Hepatocyte (in vitro differentiated cells): ENCODE measurements at regions not wholly inside any gene's neighbourhood (a gene's known extent, or its start where the extent isn't known, plus 50 kb on each side); places are given as distances from the start of the nearest gene placed in this dataset.
"Not testable (repeated sequence)": the region's sequence is repeated elsewhere in the genome, so short reads cannot be mapped to it uniquely, and the experiment has no call there.

ENCODE experiments used
- DNase-seq: peaks from one replicate; pipeline ENCODE4 v3.0.0-alpha.2; 2016; ENCODE audit warnings: low spot score
- H2AFZ ChIP-seq: fragments of 200-600 bp; sonication (generic); 2 replicates; pipeline ENCODE4 v1.6.0; 2016; ENCODE audit warnings: antibody characterized with exemption, mild to moderate bottlenecking
- H3K27ac ChIP-seq: fragments of 200-600 bp; sonication (generic); 2 replicates; pipeline ENCODE4 v1.5.1; 2016; ENCODE audit warnings: mild to moderate bottlenecking
- H3K27me3 ChIP-seq: fragments of 200-600 bp; sonication (generic); 2 replicates; pipeline ENCODE4 v1.6.1; 2016
- H3K36me3 ChIP-seq: fragments of 200-600 bp; sonication (generic); replicated peaks from 2 replicates; pipeline ENCODE4 v1.5.1; 2016; ENCODE audit warnings: low read depth; ENCODE audit not compliant: insufficient read depth
- H3K4me1 ChIP-seq: fragments of 200-600 bp; sonication (generic); 2 replicates; pipeline ENCODE4 v1.5.1; 2016; ENCODE audit warnings: mild to moderate bottlenecking, moderate library complexity; ENCODE audit not compliant: insufficient read depth
- H3K4me2 ChIP-seq: fragments of 200-600 bp; sonication (generic); 2 replicates; pipeline ENCODE4 v1.6.0; 2016
- H3K4me3 ChIP-seq: fragments of 200-600 bp; sonication (generic); 2 replicates; pipeline ENCODE4 v1.5.1; 2016; ENCODE audit warnings: mild to moderate bottlenecking
- H3K79me2 ChIP-seq: fragments of 200-600 bp; sonication (generic); 2 replicates; pipeline ENCODE4 v1.6.0; 2017; ENCODE audit warnings: mild to moderate bottlenecking
- H3K9me2 ChIP-seq: fragments of 200-600 bp; sonication (generic); replicated peaks from 2 replicates; pipeline ENCODE4 v1.6.0; 2017; ENCODE audit warnings: mild to moderate bottlenecking; ENCODE audit not compliant: insufficient read depth
- H3K9me3 ChIP-seq: fragments of 200-600 bp; sonication (generic); 2 replicates; pipeline ENCODE4 v1.5.1; 2016; ENCODE audit warnings: low read depth, mild to moderate bottlenecking
- H4K20me1 ChIP-seq: fragments of 200-600 bp; sonication (generic); 2 replicates; pipeline ENCODE4 v1.6.0; 2016; ENCODE audit warnings: mild to moderate bottlenecking; ENCODE audit not compliant: insufficient read depth, poor library complexity, severe bottlenecking
- CTCF ChIP-seq: fragments of 200-600 bp; sonication (generic); IDR thresholded peaks from 2 replicates; pipeline ENCODE4 v1.5.1; 2016; ENCODE audit warnings: antibody characterized with exemption, mild to moderate bottlenecking; ENCODE audit not compliant: poor library complexity
- EZH2 ChIP-seq: fragments of 200-600 bp; sonication (generic); IDR thresholded peaks from 2 replicates; pipeline ENCODE4 v1.6.1; 2016; ENCODE audit warnings: antibody characterized with exemption, mild to moderate bottlenecking, borderline replicate concordance
- EZH2phosphoT487 ChIP-seq: fragments of 200-600 bp; sonication (generic); IDR thresholded peaks from one replicate; pipeline ENCODE4 v1.6.1; 2018; ENCODE audit warnings: antibody characterized with exemption, mild to moderate bottlenecking, low read depth, moderate library complexity; ENCODE audit not compliant: unreplicated experiment, severe bottlenecking
- WGBS: methylation state at CpG from one replicate; pipeline ENCODE4 v1.1.6; 2016; ENCODE audit warnings: low lambda C conversion rate; ENCODE audit errors: missing lambda C conversion rate; 5-methylcytosine and 5-hydroxymethylcytosine counted together

- Histone ChIP-seq H3K27ac (no peak overlapping the region), H3K79me2 (peaks cover 79% of the 10 kb centered on the region), H3K4me2 (no peak overlapping the region), H3K4me1 (peaks cover 19% of the 10 kb centered on the region), H3K9me2 (no peaks in the 10 kb centered on the region), H2AFZ (no peak overlapping the region), H3K27me3 (no peaks in the 10 kb centered on the region), H3K9me3 (no peaks in the 10 kb centered on the region), H3K36me3 (no peaks in the 10 kb centered on the region), H3K4me3 (no peak overlapping the region), H4K20me1 (no peaks in the 10 kb centered on the region)
- TF ChIP-seq EZH2phosphoT487 (no peak), CTCF (no peak), EZH2 (no peak)
- no peak for DNase-seq
- 88% methylated on average over 7 of the region's 7 CpGs for WGBS
These were observed 119.0 kb upstream of the DMRT1 start for GRCh38 chr9:722388-722980.

- not testable (repeated sequence) for DNase-seq, H3K36me3 ChIP-seq, H4K20me1 ChIP-seq, H3K4me2 ChIP-seq, H3K4me3 ChIP-seq, H3K27ac ChIP-seq, H3K9me3 ChIP-seq, H3K27me3 ChIP-seq, H3K9me2 ChIP-seq, H2AFZ ChIP-seq
- Histone ChIP-seq H3K79me2 (peaks cover 67% of the 10 kb centered on the region), H3K4me1 (peaks cover 15% of the 10 kb centered on the region)
- 91% methylated on average over 14 of the region's 14 CpGs for WGBS
These were observed 117.0 kb upstream of the DMRT1 start for GRCh38 chr9:724461-724860.

- Histone ChIP-seq H3K9me3 (no peaks in the 10 kb centered on the region), H3K27ac (no peak overlapping the region), H4K20me1 (no peaks in the 10 kb centered on the region), H3K4me1 (peaks cover under 1% of the 10 kb centered on the region), H3K9me2 (no peaks in the 10 kb centered on the region), H2AFZ (no peak overlapping the region), H3K27me3 (no peaks in the 10 kb centered on the region), H3K4me2 (no peak overlapping the region), H3K4me3 (no peak overlapping the region), H3K79me2 (peaks cover 53% of the 10 kb centered on the region), H3K36me3 (no peaks in the 10 kb centered on the region)
- no peak for TF ChIP-seq EZH2phosphoT487
- no peak for TF ChIP-seq EZH2
- no peak for TF ChIP-seq CTCF
- no peak for DNase-seq
- WGBS: 88% methylated on average over 4 of the region's 4 CpGs
These were observed 115.5 kb upstream of the DMRT1 start for GRCh38 chr9:726005-726404.

GRCh38 chr9:727767-728166 lies 113.7 kb upstream of the DMRT1 start:
- Histone ChIP-seq H3K27me3 (no peaks in the 10 kb centered on the region), H2AFZ (no peak overlapping the region), H3K36me3 (no peaks in the 10 kb centered on the region), H3K4me1 (no peaks in the 10 kb centered on the region), H3K4me3 (no peak overlapping the region), H3K4me2 (no peak overlapping the region), H4K20me1 (no peaks in the 10 kb centered on the region), H3K79me2 (peaks cover 36% of the 10 kb centered on the region), H3K9me3 (no peaks in the 10 kb centered on the region), H3K27ac (no peak overlapping the region), H3K9me2 (no peaks in the 10 kb centered on the region)
- 47% methylated on average over 1 of the region's 1 CpG for WGBS
- no peak for DNase-seq
- no peak for TF ChIP-seq CTCF
